Upper lobe of right lung (tissue), 1 donor: ENCODE measurements at regions not wholly inside any gene's neighbourhood (a gene's known extent, or its start where the extent isn't known, plus 50 kb on each side); places are given as distances from the start of the nearest gene placed in this dataset.
A peak's percentile ranks its signal among the peaks of the same experiment; 100 is the strongest.

ENCODE experiments used
- ATAC-seq: fragments of 200-7000 bp; cut with Tn5 transposase; one replicate; pipeline ENCODE4 v1.9.1; 2020; ENCODE audit warnings: mild to moderate bottlenecking, moderate library complexity
- DNase-seq: peaks from one replicate; pipeline ENCODE4 v3.0.0-alpha.2; 2020
- H3K27ac ChIP-seq: fragments of 200-600 bp; one replicate; pipeline ENCODE4 v1.8.0; 2022
- H3K27me3 ChIP-seq: fragments of 200-600 bp; one replicate; pipeline ENCODE4 v1.8.0; 2022; ENCODE audit warnings: mild to moderate bottlenecking
- H3K36me3 ChIP-seq: fragments of 200-600 bp; one replicate; pipeline ENCODE4 v1.8.0; 2022
- H3K4me1 ChIP-seq: fragments of 200-600 bp; one replicate; pipeline ENCODE4 v1.8.0; 2022
- H3K4me3 ChIP-seq: fragments of 200-600 bp; one replicate; pipeline ENCODE4 v1.8.0; 2022; ENCODE audit warnings: mild to moderate bottlenecking
- H3K9me3 ChIP-seq: fragments of 200-600 bp; one replicate; pipeline ENCODE4 v1.8.0; 2022
- intact Hi-C: fragments of 100-400 bp; cut with DNase I; formaldehyde crosslinking; loops from one replicate; pipeline ENCODE4 v1.11.0; 2022
- TF ChIP-seq, protein P1 (sequence below): fragments of 200-600 bp; IDR thresholded peaks from one replicate; pipeline ENCODE4 v1.8.0; 2022; ENCODE audit warnings: antibody characterized with exemption
- donor health status: DM: no; HTN: yes; CAD: no; lungs with severe emphysema.

DNA sequence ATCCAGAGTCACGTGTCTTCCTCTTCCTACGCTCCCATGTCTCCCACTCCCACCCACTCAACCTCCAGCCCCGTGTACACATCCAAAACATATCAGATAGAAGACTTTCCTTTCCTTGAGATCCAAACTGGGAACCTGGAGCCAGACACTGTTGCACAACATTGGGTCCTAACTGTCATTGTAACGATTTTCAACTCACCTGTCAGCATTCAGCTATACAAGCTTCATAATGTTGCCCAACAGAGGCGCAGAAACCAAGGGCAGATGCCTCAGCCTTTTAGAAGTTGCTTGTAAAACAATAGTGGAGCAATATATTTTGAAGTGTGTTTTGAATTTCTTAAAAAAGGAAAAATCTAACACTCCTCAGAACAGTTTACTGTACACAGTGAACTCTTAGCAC lies 84.9 kb upstream of the GLIS3 start:
- no peak overlapping the region for H3K27ac ChIP-seq
- intact Hi-C loops: no loop called here
- TF ChIP-seq, protein P1, sequence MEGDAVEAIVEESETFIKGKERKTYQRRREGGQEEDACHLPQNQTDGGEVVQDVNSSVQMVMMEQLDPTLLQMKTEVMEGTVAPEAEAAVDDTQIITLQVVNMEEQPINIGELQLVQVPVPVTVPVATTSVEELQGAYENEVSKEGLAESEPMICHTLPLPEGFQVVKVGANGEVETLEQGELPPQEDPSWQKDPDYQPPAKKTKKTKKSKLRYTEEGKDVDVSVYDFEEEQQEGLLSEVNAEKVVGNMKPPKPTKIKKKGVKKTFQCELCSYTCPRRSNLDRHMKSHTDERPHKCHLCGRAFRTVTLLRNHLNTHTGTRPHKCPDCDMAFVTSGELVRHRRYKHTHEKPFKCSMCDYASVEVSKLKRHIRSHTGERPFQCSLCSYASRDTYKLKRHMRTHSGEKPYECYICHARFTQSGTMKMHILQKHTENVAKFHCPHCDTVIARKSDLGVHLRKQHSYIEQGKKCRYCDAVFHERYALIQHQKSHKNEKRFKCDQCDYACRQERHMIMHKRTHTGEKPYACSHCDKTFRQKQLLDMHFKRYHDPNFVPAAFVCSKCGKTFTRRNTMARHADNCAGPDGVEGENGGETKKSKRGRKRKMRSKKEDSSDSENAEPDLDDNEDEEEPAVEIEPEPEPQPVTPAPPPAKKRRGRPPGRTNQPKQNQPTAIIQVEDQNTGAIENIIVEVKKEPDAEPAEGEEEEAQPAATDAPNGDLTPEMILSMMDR: no peak
- no peaks in the 10 kb centered on the region for H3K36me3 ChIP-seq
- ATAC-seq (no peak), DNase-seq (no peak)
- no peaks in the 10 kb centered on the region for H3K9me3 ChIP-seq
- H3K27me3 ChIP-seq: no peaks in the 10 kb centered on the region
- H3K4me1 ChIP-seq: no peaks in the 10 kb centered on the region
- no peak overlapping the region for H3K4me3 ChIP-seq

DNA sequence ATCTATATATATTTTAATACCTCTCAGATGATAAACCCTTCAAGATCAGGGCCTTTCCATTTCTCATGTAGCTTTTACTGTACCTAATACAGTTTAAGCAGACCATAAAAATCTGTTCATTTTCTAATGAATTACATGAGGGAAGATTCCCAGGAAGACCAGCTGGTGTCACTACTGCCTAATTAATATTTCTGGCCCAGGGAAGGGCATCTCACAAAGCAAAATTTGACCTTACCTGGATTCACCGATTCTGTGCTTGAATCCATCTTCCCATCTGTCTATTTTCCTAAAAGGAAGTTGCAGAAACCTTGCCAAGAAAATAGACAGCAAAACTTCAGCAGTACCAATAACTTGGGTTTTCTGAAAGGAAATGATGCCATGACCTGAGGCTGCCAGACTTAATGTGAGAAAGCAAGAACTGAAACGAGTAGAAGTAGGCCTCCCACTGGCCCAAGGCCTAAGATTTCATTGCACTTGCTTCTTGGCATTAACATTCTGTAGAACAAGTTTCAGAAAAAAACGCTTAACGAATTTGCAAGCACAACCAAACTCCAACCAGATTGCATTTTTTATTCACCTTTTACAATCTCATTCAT lies 83.0 kb upstream of the GLIS3 start:
- H3K36me3 ChIP-seq: no peaks in the 10 kb centered on the region
- no peaks in the 10 kb centered on the region for H3K27me3 ChIP-seq
- no peaks in the 10 kb centered on the region for H3K9me3 ChIP-seq
- H3K4me3 ChIP-seq: no peak overlapping the region
- no peak for DNase-seq
- no peaks in the 10 kb centered on the region for H3K4me1 ChIP-seq
- TF ChIP-seq, protein P1: peak; percentile 59
- no peak overlapping the region for H3K27ac ChIP-seq
- intact Hi-C loops: no loop called here
- no peak for ATAC-seq

DNA sequence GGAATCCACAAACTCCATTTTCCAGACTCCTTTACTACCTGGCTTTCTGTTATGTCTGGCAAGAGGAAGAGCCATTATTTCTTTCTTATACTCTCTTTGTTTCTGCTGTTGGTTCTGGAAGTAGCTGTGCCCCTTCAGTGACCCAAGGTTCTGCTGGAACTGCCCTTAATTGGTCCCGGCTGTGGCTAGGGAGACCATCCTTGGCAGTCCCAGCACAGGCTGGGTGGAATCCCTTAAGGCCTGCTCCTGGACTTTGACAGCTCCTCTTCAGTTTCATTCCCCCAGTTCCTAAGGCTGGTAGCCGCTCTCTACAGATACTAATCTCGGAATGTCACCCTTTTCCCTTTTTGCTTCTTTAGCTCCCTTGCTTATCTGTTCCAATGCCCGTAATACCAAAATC lies 81.9 kb upstream of the GLIS3 start:
- ATAC-seq (no peak), DNase-seq (no peak)
- no peaks in the 10 kb centered on the region for H3K4me1 ChIP-seq
- H3K27me3 ChIP-seq: no peaks in the 10 kb centered on the region
- no peaks in the 10 kb centered on the region for H3K36me3 ChIP-seq
- H3K27ac ChIP-seq: no peak overlapping the region
- no peaks in the 10 kb centered on the region for H3K9me3 ChIP-seq
- H3K4me3 ChIP-seq: no peak overlapping the region
- intact Hi-C loops: no loop called here
- TF ChIP-seq, protein P1: no peak

DNA sequence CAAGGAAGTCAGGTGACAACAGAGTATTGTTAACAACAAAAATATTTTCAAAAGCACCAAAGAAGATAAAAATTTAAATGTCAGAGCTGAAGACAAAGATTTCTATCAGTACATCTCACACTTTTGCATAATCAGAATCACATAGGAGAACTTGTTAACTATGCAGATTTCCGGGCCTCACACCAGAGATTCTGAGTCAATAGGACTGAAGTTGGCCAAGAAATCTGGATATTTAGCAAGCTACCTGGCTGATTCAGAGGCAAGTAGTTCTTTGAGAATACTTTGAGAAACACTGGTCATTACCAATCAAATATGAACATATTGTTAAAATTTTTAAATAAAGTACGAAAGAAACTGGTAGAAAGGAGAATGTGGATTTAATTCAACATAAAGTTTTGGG lies 80.5 kb upstream of the GLIS3 start:
- no peak for DNase-seq
- TF ChIP-seq, protein P1: no peak
- Histone ChIP-seq H3K36me3 (no peaks in the 10 kb centered on the region), H3K9me3 (no peaks in the 10 kb centered on the region), H3K27me3 (no peaks in the 10 kb centered on the region), H3K27ac (no peak overlapping the region), H3K4me3 (no peak overlapping the region), H3K4me1 (no peaks in the 10 kb centered on the region)
- intact Hi-C loops: no loop called here
- no peak for ATAC-seq

DNA sequence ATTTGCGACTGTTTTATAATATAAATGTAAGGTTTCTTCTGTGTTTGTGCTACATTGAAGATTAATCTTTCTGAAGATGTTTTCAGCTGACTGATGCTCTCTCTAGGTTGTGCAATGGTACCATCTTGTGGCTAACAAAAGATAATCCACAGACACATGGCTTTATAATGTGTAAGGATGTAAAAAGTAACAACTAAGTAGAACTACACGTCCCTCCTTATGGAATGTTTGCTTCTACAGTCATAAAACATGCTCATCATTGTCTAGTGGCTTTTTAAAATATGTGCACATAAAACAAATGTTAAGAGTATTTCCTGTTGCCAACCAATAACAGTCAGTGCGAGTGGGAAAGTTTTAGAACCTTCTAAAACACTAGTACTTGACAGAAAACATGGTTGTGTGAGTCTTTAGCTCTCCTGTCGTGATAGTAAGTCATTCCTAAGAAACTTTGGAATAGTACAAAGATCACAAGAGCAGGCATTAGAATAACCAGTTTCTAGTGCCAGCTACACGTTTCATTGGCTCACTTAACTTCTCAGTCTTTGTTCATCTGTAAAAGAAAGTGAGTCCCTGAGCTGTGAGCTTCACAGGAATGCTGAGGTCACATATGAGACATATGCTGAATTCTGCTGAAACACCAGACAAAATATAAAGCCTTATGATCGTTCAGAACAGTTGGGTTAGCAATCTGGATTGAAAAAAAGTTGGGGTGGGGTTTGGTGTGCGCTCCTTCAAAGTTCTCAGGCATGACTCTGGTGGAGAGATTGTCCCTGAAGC lies 75.7 kb upstream of the GLIS3 start:
- no peak for DNase-seq

More for the DNA sequence above, 75.7 kb upstream of the GLIS3 start:
- TF ChIP-seq, protein P1: peak; percentile 42
- Histone ChIP-seq H3K27me3 (no peaks in the 10 kb centered on the region), H3K27ac (no peak overlapping the region), H3K36me3 (no peaks in the 10 kb centered on the region), H3K9me3 (no peaks in the 10 kb centered on the region), H3K4me1 (no peaks in the 10 kb centered on the region), H3K4me3 (no peak overlapping the region)
- intact Hi-C loops: no loop called here
- no peak for ATAC-seq
